ENCODE measurements at regions not wholly inside any gene's neighbourhood (a gene's known extent, or its start where the extent isn't known, plus 50 kb on each side); places are given as distances from the start of the nearest gene placed in this dataset.
"Not testable (repeated sequence)": the region's sequence is repeated elsewhere in the genome, so short reads cannot be mapped to it uniquely, and the experiment has no call there.

GRCh38 chr18:59820663-59821062 is 79.1 kb upstream of the PMAIP1 start:
- Mint-ChIP-seq H3K27me3 (ENCODE audit: low read depth in 3 of 3) (peaks cover 1 to 5% (median 5%) of the 10 kb centered on the region in 3 donors), H3K9me3 (no peaks in the 10 kb centered on the region), H3K27ac (no peak overlapping the region), H3K4me3 (no peak overlapping the region), H3K4me1 (no peaks in the 10 kb centered on the region), H3K36me3 (no peaks in the 10 kb centered on the region)
- no peak for DNase-seq

DNA sequence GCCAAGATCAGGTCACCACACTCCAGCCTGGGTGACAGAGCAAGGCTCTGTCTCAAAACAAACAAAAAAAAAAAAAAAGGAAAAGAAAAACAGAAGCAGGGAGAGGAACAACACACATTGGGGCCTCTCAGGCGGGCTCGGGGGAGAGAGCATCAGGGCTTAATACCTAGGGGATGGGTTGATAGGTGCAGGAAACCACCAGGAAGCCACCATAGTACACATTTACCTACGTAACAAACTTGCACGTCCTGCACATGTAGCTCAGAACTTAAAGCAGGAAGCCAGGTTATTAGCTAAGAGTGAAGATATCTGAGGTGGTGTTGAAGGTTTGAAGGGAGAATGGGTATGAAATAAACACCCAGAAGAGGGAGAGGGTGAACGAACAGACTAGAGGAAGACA is 81.0 kb upstream of the PMAIP1 start:
- no peaks in the 10 kb centered on the region for H3K4me1 Mint-ChIP-seq
- no peaks in the 10 kb centered on the region for H3K36me3 Mint-ChIP-seq
- no peak overlapping the region for H3K27ac Mint-ChIP-seq
- H3K9me3 Mint-ChIP-seq = no peaks in the 10 kb centered on the region
- DNase-seq = no peak
- H3K27me3 Mint-ChIP-seq (ENCODE audit: low read depth in 3 of 3) = peaks cover 1 to 5% (median 5%) of the 10 kb centered on the region in 3 donors
- H3K4me3 Mint-ChIP-seq = no peak overlapping the region

- Mint-ChIP-seq H3K4me1 (no peaks in the 10 kb centered on the region), H3K9me3 (no peaks in the 10 kb centered on the region), H3K4me3 (no peak overlapping the region), H3K27ac (no peak overlapping the region), H3K27me3 (ENCODE audit: low read depth in 3 of 3) (peaks cover 3 to 7% (median 5%) of the 10 kb centered on the region in 3 donors), H3K36me3 (no peaks in the 10 kb centered on the region)
- no peak for DNase-seq
Measured at GRCh38 chr18:59814891-59815290, 84.9 kb upstream of the PMAIP1 start.

GRCh38 chr18:59813942-59814341 is 85.9 kb upstream of the PMAIP1 start:
- DNase-seq = no peak
- H3K9me3 Mint-ChIP-seq = no peaks in the 10 kb centered on the region
- no peak overlapping the region for H3K4me3 Mint-ChIP-seq
- peaks cover 2 to 7% (median 3%) of the 10 kb centered on the region in 3 donors for H3K27me3 Mint-ChIP-seq (ENCODE audit: low read depth in 3 of 3)
- no peaks in the 10 kb centered on the region for H3K4me1 Mint-ChIP-seq
- H3K36me3 Mint-ChIP-seq = no peaks in the 10 kb centered on the region
- H3K27ac Mint-ChIP-seq = no peak overlapping the region

- Mint-ChIP-seq H3K27me3 (ENCODE audit: low read depth in 3 of 3) (peaks cover 0 to 5% (median 2%) of the 10 kb centered on the region in 3 donors), H3K4me3 (no peak overlapping the region), H3K36me3 (no peaks in the 10 kb centered on the region), H3K4me1 (no peaks in the 10 kb centered on the region), H3K9me3 (peaks cover 0 to 2% (median 0%) of the 10 kb centered on the region in 6 donors), H3K27ac (no peak overlapping the region)
- no peak for DNase-seq
Measured at GRCh38 chr18:59810735-59811520, 88.9 kb upstream of the PMAIP1 start.

DNA sequence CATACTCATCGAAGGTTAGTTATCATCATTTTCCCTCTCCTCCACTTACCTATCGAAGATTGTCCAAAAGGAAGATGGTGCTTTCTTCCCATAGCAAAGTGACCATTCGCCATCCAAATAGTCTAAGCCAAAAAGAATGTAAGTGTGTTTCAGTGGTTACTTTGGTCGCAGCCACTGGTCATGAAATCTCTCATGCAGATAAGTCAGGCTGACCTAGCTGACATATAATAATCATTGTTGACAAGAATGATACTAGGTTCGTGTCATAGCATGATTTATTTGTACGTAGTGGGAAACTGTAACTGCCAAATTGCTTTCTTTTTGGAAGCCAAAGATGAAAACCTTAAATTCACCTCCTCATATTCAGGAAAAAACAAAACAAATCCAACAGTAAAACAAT is 89.6 kb upstream of the PMAIP1 start:
- no peak for DNase-seq
- Mint-ChIP-seq H3K9me3 (peaks cover 0 to 2% (median 0%) of the 10 kb centered on the region in 6 donors), H3K4me3 (no peak overlapping the region), H3K27ac (no peak overlapping the region), H3K36me3 (no peaks in the 10 kb centered on the region), H3K27me3 (ENCODE audit: low read depth in 3 of 3) (peaks cover 0 to 7% (median 2%) of the 10 kb centered on the region in 3 donors), H3K4me1 (no peaks in the 10 kb centered on the region)

- H3K36me3 Mint-ChIP-seq = no peaks in the 10 kb centered on the region
- H3K27ac Mint-ChIP-seq = no peak overlapping the region
- DNase-seq = no peak
- H3K4me3 Mint-ChIP-seq = peak overlapping the region in 1 of 5 donors; percentile 20
- no peaks in the 10 kb centered on the region for H3K9me3 Mint-ChIP-seq
- peaks cover 0 to 8% (median 2%) of the 10 kb centered on the region in 3 donors for H3K27me3 Mint-ChIP-seq (ENCODE audit: low read depth in 3 of 3)
- H3K4me1 Mint-ChIP-seq = peaks cover 0 to 6% of the 10 kb centered on the region in 2 donors
Measured at GRCh38 chr18:59802031-59802430, 97.8 kb upstream of the PMAIP1 start.

DNA sequence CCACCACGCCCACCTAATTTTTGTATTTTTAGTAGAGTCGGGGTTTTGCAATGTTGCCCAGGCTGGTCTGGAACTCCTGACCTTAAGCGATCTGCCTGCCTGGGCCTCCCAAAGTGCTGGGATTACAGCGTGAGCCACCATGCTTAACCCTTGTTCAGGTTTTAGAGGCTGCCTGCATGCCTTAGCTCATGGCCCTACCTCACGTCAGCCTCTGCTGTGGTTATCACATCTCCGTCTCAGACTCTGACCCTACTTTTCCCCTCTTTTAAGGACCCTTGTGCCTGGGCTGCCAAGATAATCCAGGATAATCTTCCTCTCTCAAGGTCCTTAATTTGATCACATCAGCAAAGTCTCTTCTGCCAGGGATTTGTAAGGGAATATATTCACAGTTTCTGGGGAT is 98.2 kb upstream of the PMAIP1 start:
- no peak for DNase-seq
- Mint-ChIP-seq H3K4me1 (peaks cover 0 to 6% of the 10 kb centered on the region in 2 donors), H3K27ac (no peak overlapping the region), H3K9me3 (no peaks in the 10 kb centered on the region), H3K4me3 (no peak overlapping the region), H3K27me3 (ENCODE audit: low read depth in 3 of 3) (peaks cover 0 to 8% (median 2%) of the 10 kb centered on the region in 3 donors), H3K36me3 (no peaks in the 10 kb centered on the region)

GRCh38 chr18:59800897-59801296 is 98.9 kb upstream of the PMAIP1 start:
- DNase-seq = no peak
- Mint-ChIP-seq H3K36me3 (no peaks in the 10 kb centered on the region), H3K27ac (no peak overlapping the region), H3K27me3 (ENCODE audit: low read depth in 3 of 3) (peaks cover 0 to 8% (median 2%) of the 10 kb centered on the region in 3 donors), H3K9me3 (no peaks in the 10 kb centered on the region), H3K4me1 (peaks cover 0 to 6% of the 10 kb centered on the region in 2 donors), H3K4me3 (no peak overlapping the region)

DNA sequence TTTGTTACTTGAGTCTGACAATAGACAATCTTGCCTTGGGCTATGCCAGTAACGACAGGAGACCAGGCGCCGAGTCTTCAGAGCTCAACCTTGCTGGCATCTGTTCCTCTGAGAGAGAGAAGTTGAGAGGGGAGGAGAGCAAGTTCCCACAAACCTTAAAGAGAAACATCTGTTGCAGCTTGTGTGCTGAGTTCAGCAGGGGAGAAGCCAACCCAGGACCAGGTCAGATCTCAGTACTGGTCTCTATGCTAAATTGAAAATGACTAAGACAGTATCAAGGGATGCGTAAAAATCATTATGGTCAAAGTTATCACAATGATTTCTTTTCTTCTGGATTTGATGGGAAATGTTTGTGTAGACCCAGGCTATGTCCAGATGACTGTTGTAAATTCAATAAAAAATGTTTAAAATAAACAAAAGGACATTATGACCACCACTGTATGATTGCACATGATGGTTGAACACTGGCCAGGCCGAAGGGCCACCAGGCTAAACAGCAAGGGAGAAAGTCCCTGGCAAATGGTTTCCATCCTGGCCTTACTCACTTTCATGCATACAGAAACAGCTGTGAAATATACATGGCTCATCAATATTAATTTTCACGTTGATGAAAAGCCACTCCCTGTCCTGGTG is 100.3 kb upstream of the PMAIP1 start:
- Mint-ChIP-seq H3K4me3 (no peak overlapping the region), H3K4me1 (peaks cover 0 to 6% of the 10 kb centered on the region in 2 donors), H3K27ac (no peak overlapping the region), H3K9me3 (no peaks in the 10 kb centered on the region), H3K36me3 (no peaks in the 10 kb centered on the region), H3K27me3 (ENCODE audit: low read depth in 3 of 3) (peaks cover 0 to 6% (median 5%) of the 10 kb centered on the region in 3 donors)
- DNase-seq = no peak

DNA sequence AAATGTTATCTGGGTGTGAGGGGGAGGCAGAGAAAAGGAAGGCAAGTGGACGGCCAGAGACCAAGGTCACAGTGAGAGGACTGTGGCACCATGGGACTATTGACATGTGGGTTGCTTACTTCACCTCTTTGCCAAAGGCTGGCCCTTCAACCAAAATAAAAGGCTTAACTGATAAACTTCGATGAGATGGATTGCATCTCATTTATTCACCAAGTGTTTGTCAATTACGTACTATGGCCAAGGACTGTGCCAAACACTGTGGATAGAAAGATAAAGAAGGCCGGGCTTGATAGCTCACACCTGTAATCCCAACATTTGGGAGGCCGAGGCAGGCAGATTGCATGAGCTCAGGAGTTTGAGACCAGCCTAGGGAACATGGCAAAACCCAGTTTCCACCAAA is 98.7 kb upstream of the CCBE1 start:
- no peak overlapping the region for H3K27ac Mint-ChIP-seq
- no peak overlapping the region for H3K4me3 Mint-ChIP-seq
- H3K27me3 Mint-ChIP-seq (ENCODE audit: low read depth in 3 of 3) = peaks cover 2 to 5% (median 5%) of the 10 kb centered on the region in 3 donors
- no peak for DNase-seq
- no peaks in the 10 kb centered on the region for H3K4me1 Mint-ChIP-seq
- no peaks in the 10 kb centered on the region for H3K36me3 Mint-ChIP-seq
- no peaks in the 10 kb centered on the region for H3K9me3 Mint-ChIP-seq

DNA sequence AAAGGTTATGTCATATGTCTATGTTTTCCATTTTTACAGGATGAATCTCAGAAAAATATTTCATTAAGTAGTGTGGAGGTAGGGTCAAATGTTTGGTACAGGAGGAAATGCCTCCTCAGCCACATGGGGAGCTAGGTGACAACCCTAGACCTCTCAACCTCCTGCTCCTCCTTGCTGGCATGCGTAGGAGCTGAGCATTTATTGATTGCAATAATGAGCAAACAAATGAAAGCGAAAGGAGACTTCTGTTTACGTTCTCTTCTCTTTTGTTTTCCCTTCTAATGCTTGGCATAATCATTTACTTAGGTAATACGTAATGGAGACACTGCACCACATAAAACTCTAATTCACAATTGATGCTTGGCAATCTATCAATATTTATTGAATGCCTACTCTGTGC is 95.1 kb upstream of the CCBE1 start:
- DNase-seq = no peak
- no peak overlapping the region for H3K4me3 Mint-ChIP-seq
- no peak overlapping the region for H3K27ac Mint-ChIP-seq
- H3K9me3 Mint-ChIP-seq = no peaks in the 10 kb centered on the region
- no peaks in the 10 kb centered on the region for H3K4me1 Mint-ChIP-seq
- H3K27me3 Mint-ChIP-seq (ENCODE audit: low read depth in 3 of 3) = peaks cover 0 to 3% (median 2%) of the 10 kb centered on the region in 3 donors
- H3K36me3 Mint-ChIP-seq = no peaks in the 10 kb centered on the region

GRCh38 chr18:59790346-59790936 is 93.2 kb upstream of the CCBE1 start:
- H3K9me3 Mint-ChIP-seq; H3K27me3 Mint-ChIP-seq (ENCODE audit: low read depth in 3 of 3); H3K4me3 Mint-ChIP-seq; H3K36me3 Mint-ChIP-seq; H3K27ac Mint-ChIP-seq; DNase-seq; H3K4me1 Mint-ChIP-seq: not testable (repeated sequence)

DNA sequence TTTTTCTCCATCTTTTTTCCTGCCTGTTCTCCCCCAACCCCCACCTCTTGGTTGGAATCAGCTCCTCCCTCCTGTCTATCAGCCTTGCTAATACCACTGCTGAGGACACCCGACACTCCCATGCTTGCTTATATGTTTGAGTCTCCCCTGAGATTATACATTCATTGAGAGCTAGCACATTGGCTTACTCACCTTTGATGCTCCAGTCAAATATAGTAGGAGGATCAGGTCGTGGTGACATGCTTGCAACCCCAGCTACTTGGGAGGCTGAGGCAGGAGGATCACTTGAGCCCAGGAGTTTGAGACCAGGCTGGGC is 91.5 kb upstream of the CCBE1 start:
- Mint-ChIP-seq H3K36me3 (no peaks in the 10 kb centered on the region), H3K9me3 (no peaks in the 10 kb centered on the region), H3K27ac (no peak overlapping the region), H3K4me1 (no peaks in the 10 kb centered on the region), H3K27me3 (ENCODE audit: low read depth in 3 of 3) (peaks cover 0 to 2% (median 2%) of the 10 kb centered on the region in 3 donors), H3K4me3 (no peak overlapping the region)
- DNase-seq = no peak
